Stomach smooth muscle (tissue), 2 donors: ENCODE measurements at regions not wholly inside any gene's neighbourhood (a gene's known extent, or its start where the extent isn't known, plus 50 kb on each side); places are given as distances from the start of the nearest gene placed in this dataset.
"Not testable (repeated sequence)": the region's sequence is repeated elsewhere in the genome, so short reads cannot be mapped to it uniquely, and the experiment has no call there.

ENCODE experiments used
- H3K27ac ChIP-seq: one replicate; pipeline ENCODE4 v1.7.0; 2013; ENCODE audit warnings: mild to moderate bottlenecking, low read length, inconsistent platforms
- H3K27me3 ChIP-seq, 2 donors: one replicate each; pipeline ENCODE4 v1.7.0; 2013; ENCODE audit warnings: low read length in 2 of 2; ENCODE audit not compliant: insufficient read depth in 2 of 2, control insufficient read depth in 1 of 2
- H3K36me3 ChIP-seq, 2 donors: one replicate each; pipeline ENCODE4 v1.7.0; 2013; ENCODE audit warnings: low read length in 2 of 2; ENCODE audit not compliant: control insufficient read depth in 2 of 2, insufficient read depth in 2 of 2
- H3K4me1 ChIP-seq: one replicate; pipeline ENCODE4 v1.7.0; 2013; ENCODE audit warnings: low read length; ENCODE audit not compliant: control insufficient read depth, insufficient read depth
- H3K4me3 ChIP-seq, 2 donors: one replicate each; pipeline ENCODE4 v1.7.0; 2013; ENCODE audit warnings: low read length in 2 of 2
- H3K9ac ChIP-seq, 2 donors: one replicate each; pipeline ENCODE4 v1.7.0; 2013; ENCODE audit warnings: low read length in 2 of 2, mild to moderate bottlenecking in 1 of 2
- H3K9me3 ChIP-seq, 2 donors: one replicate each; pipeline ENCODE4 v1.7.0; 2013; ENCODE audit warnings: low read length in 2 of 2; ENCODE audit not compliant: control insufficient read depth in 2 of 2
- donor health status: healthy.
- donor health status: Pancreatic carcinoma.

GRCh38 chr11:128042290-128042751 lies 545.0 kb downstream of the ETS1 start:
- Histone ChIP-seq H3K4me3 (no peak overlapping the region), H3K27ac (no peak overlapping the region), H3K4me1 (no peaks in the 10 kb centered on the region), H3K9me3 (no peaks in the 10 kb centered on the region), H3K27me3 (peaks cover 0 to 5% of the 10 kb centered on the region in 2 donors), H3K36me3 (no peaks in the 10 kb centered on the region), H3K9ac (no peak overlapping the region)

DNA sequence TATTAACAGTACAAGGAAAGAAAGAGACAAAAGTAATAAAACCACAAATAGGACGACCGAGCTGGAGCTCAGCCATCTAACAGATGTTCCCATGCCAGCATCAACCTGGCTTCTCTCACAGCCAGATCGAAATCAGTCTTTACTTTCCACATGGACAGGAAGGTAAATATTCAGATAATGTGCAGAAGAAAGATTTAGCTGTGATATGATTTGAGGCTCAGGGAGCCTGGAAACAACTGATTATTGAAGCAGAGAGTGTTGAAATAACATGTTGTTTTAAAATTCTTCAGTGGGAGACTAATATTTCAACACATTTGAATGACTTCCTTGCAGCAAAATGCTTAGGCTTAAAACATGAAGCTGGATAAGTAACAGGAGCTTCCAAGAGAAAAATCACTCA lies 546.8 kb downstream of the ETS1 start:
- Histone ChIP-seq H3K9ac (no peak overlapping the region), H3K4me1 (no peaks in the 10 kb centered on the region), H3K27ac (no peak overlapping the region), H3K4me3 (no peak overlapping the region), H3K27me3 (peaks cover 2 to 5% of the 10 kb centered on the region in 2 donors), H3K9me3 (no peaks in the 10 kb centered on the region), H3K36me3 (no peaks in the 10 kb centered on the region)

- Histone ChIP-seq H3K4me3 (no peak overlapping the region), H3K27ac (no peak overlapping the region), H3K27me3 (peaks cover 0 to 5% of the 10 kb centered on the region in 2 donors)
Observed at GRCh38 chr11:128039140-128040021, 548.0 kb downstream of the ETS1 start.

GRCh38 chr11:128036556-128037093 lies 550.7 kb downstream of the ETS1 start:
- no peaks in the 10 kb centered on the region for H3K36me3 ChIP-seq
- peaks cover 0 to 6% of the 10 kb centered on the region in 2 donors for H3K27me3 ChIP-seq
- no peak overlapping the region for H3K4me3 ChIP-seq
- no peak overlapping the region for H3K27ac ChIP-seq
- no peaks in the 10 kb centered on the region for H3K4me1 ChIP-seq
- no peak overlapping the region for H3K9ac ChIP-seq
- H3K9me3 ChIP-seq, result no peaks in the 10 kb centered on the region

More at GRCh38 chr11:128039140-128040021, 548.0 kb downstream of the ETS1 start:
- no peaks in the 10 kb centered on the region for H3K36me3 ChIP-seq
- no peaks in the 10 kb centered on the region for H3K9me3 ChIP-seq
- H3K4me1 ChIP-seq, result no peaks in the 10 kb centered on the region
- H3K9ac ChIP-seq, result no peak overlapping the region

- Histone ChIP-seq H3K36me3 (no peaks in the 10 kb centered on the region), H3K9ac (no peak overlapping the region), H3K4me1 (no peaks in the 10 kb centered on the region)
Observed at GRCh38 chr11:128036006-128036405, 551.4 kb downstream of the ETS1 start.

GRCh38 chr11:128031538-128032134 lies 555.7 kb downstream of the ETS1 start:
- H3K9ac ChIP-seq, H3K27ac ChIP-seq, H3K4me3 ChIP-seq, H3K4me1 ChIP-seq, H3K36me3 ChIP-seq, H3K9me3 ChIP-seq: not testable (repeated sequence)
- peaks cover 4 to 12% of the 10 kb centered on the region in 2 donors for H3K27me3 ChIP-seq

More at GRCh38 chr11:128036006-128036405, 551.4 kb downstream of the ETS1 start:
- no peaks in the 10 kb centered on the region for H3K9me3 ChIP-seq
- H3K27me3 ChIP-seq, result peaks cover 0 to 6% of the 10 kb centered on the region in 2 donors
- no peak overlapping the region for H3K27ac ChIP-seq
- no peak overlapping the region for H3K4me3 ChIP-seq

DNA sequence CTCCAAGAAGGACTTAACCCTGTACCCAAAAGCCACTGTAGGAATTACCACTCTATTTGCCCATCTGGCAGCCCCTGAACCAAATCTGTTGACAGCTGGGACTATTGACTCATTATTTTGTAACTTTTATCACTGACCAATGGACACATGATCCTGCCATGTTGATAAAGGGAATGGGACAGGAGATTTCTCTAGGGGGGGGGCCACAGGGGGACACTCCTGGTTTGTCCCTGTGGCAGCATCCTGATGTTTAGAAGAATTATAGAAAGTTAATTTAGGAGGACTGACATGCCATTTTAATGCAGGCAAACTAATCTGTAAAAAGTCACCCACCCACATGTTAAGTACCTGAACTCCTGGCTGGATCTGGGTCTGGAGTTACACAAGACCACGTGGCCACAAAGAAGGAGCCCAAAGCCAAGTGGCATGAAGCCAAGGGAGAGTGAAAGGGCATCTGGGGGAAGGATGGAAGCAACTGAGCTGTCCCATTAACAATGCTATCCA lies 558.1 kb downstream of the ETS1 start:
- Histone ChIP-seq H3K9ac (no peak overlapping the region), H3K27ac (no peak overlapping the region), H3K27me3 (peaks cover 4 to 8% of the 10 kb centered on the region in 2 donors)

DNA sequence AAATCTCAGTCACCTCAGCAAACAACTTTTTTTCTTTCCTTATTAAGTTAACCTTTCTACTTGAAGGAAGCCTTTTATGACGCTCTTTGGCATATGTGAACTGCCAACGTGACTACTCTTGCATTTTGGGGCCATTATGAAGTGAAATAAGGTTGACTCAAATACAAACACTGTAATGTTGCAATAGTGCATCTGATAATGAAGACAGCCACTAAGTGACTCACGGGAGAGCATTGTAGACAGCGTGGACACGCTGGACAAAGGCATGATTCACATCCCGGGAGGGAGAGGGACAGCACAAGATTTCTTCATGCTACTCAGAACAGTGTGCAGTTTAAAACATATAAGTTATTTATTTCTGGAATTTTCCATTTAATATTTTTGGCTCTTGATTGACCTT lies 560.8 kb downstream of the ETS1 start:
- no peaks in the 10 kb centered on the region for H3K36me3 ChIP-seq
- no peaks in the 10 kb centered on the region for H3K9me3 ChIP-seq
- H3K4me1 ChIP-seq, result no peaks in the 10 kb centered on the region
- no peak overlapping the region for H3K27ac ChIP-seq
- H3K9ac ChIP-seq, result no peak overlapping the region
- peaks cover 4 to 6% of the 10 kb centered on the region in 2 donors for H3K27me3 ChIP-seq
- H3K4me3 ChIP-seq, result no peak overlapping the region

More for the DNA sequence above, 558.1 kb downstream of the ETS1 start:
- Histone ChIP-seq H3K9me3 (no peaks in the 10 kb centered on the region), H3K4me1 (no peaks in the 10 kb centered on the region), H3K4me3 (no peak overlapping the region), H3K36me3 (no peaks in the 10 kb centered on the region)

GRCh38 chr11:128022761-128023160 lies 564.6 kb downstream of the ETS1 start:
- no peaks in the 10 kb centered on the region for H3K4me1 ChIP-seq

GRCh38 chr11:128022007-128022368 lies 565.4 kb downstream of the ETS1 start:
- H3K27ac ChIP-seq, result no peak overlapping the region
- H3K36me3 ChIP-seq, result no peaks in the 10 kb centered on the region
- no peak overlapping the region for H3K4me3 ChIP-seq
- H3K9me3 ChIP-seq, result no peaks in the 10 kb centered on the region
- H3K27me3 ChIP-seq, result no peaks in the 10 kb centered on the region
- H3K4me1 ChIP-seq, result no peaks in the 10 kb centered on the region
- no peak overlapping the region for H3K9ac ChIP-seq

More at GRCh38 chr11:128022761-128023160, 564.6 kb downstream of the ETS1 start:
- no peak overlapping the region for H3K27ac ChIP-seq
- no peaks in the 10 kb centered on the region for H3K36me3 ChIP-seq
- no peaks in the 10 kb centered on the region for H3K27me3 ChIP-seq
- H3K9ac ChIP-seq, result no peak overlapping the region
- no peaks in the 10 kb centered on the region for H3K9me3 ChIP-seq
- no peak overlapping the region for H3K4me3 ChIP-seq
